ENCODE measurements at regions not wholly inside any gene's neighbourhood (a gene's known extent, or its start where the extent isn't known, plus 50 kb on each side); places are given as distances from the start of the nearest gene placed in this dataset.

GRCh38 chr2:200218645-200219044 lies 87.8 kb upstream of the SPATS2L start:
- Mint-ChIP-seq H3K36me3 (ENCODE audit: insufficient read depth) (no peaks in the 10 kb centered on the region), H3K27ac (peak overlapping the region; percentile 94), H3K4me3 (ENCODE audit: low read depth) (no peak overlapping the region), H3K9me3 (ENCODE audit: low read depth) (peaks cover 3% of the 10 kb centered on the region), H3K4me1 (ENCODE audit: low read depth) (peaks cover 58% of the 10 kb centered on the region), H3K27me3 (no peaks in the 10 kb centered on the region)
- DNase-seq (ENCODE audit: low spot score, unreplicated experiment) = no peak
- TF ChIP-seq CTCF (IDR thresholded peaks at IDR 0.05; ENCODE audit: unreplicated experiment) = no peak

DNA sequence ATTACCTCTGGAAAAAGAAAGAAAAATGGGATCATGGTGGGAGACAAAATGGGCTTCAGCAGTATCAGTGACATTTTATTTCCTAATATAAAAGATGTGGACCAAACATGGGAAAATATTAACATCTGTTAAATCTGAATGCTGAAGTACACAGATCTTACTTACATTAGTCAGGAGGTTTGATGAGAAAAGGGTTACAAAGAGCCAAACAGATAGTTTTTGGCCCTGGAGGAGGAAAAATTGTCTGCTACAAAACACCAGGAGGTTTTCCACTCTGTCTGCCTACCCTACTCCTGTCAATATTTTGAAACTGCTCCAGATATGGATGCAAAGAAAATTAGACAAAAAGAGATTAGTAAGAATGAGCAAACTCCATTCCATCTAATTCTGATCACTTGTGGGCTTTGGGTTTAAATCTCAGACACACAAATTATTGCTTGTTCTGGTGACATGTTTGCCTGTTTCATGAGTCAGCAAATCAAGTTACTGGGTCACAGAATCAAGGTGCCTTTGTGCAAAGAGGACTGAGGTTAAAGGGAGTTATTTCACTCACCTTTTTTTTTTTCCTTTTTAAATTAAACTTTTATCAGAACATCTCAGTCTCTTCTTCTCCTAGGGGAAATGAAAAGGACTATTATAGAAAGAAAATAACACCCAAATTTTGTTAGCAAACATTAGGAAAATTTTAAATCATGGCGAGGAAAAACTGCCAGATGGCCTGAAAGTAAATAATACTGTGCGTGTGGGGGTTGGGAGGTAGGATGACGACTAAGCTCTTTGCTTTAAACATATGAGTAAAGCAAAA lies 87.0 kb upstream of the SPATS2L start:
- TF ChIP-seq CTCF (IDR thresholded peaks at IDR 0.05; ENCODE audit: unreplicated experiment) = no peak
- DNase-seq (ENCODE audit: low spot score, unreplicated experiment) = no peak
- H3K4me1 Mint-ChIP-seq (ENCODE audit: low read depth) = peaks cover 55% of the 10 kb centered on the region
- H3K4me3 Mint-ChIP-seq (ENCODE audit: low read depth) = peak overlapping the region; percentile 9
- H3K36me3 Mint-ChIP-seq (ENCODE audit: insufficient read depth) = peaks cover 1% of the 10 kb centered on the region
- no peaks in the 10 kb centered on the region for H3K27me3 Mint-ChIP-seq
- H3K9me3 Mint-ChIP-seq (ENCODE audit: low read depth) = peaks cover 5% of the 10 kb centered on the region
- peak overlapping the region; percentile 94 for H3K27ac Mint-ChIP-seq

DNA sequence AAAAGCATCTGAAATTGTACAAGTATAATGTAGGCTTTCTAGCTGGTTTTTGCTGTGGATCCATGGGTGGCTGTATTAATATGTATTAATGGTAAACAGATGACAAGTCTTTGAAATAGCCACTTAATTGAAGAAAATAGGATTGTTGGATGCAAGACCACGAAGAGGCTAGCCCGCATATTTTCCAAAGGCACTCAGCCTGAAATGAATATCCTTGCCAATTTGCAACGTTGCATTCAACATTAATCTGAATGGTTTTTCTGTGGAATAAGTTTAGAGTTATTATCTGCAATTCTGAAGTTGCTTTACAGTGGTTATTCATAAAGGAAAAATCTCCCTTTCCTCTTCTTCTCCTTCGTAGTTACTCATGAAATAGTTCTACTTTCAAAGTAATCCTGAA lies 86.2 kb upstream of the SPATS2L start:
- H3K27ac Mint-ChIP-seq = peak overlapping the region; percentile 94
- H3K9me3 Mint-ChIP-seq (ENCODE audit: low read depth) = peaks cover 9% of the 10 kb centered on the region
- H3K36me3 Mint-ChIP-seq (ENCODE audit: insufficient read depth) = peaks cover 4% of the 10 kb centered on the region
- peak overlapping the region; percentile 43 for H3K4me3 Mint-ChIP-seq (ENCODE audit: low read depth)
- peaks cover 57% of the 10 kb centered on the region for H3K4me1 Mint-ChIP-seq (ENCODE audit: low read depth)
- TF ChIP-seq CTCF (IDR thresholded peaks at IDR 0.05; ENCODE audit: unreplicated experiment) = no peak
- no peaks in the 10 kb centered on the region for H3K27me3 Mint-ChIP-seq
- no peak for DNase-seq (ENCODE audit: low spot score, unreplicated experiment)

GRCh38 chr2:200221055-200221955 lies 85.2 kb upstream of the SPATS2L start:
- no peak for DNase-seq (ENCODE audit: low spot score, unreplicated experiment)
- Mint-ChIP-seq H3K27me3 (no peaks in the 10 kb centered on the region), H3K27ac (peak overlapping the region; percentile 94), H3K36me3 (ENCODE audit: insufficient read depth) (peaks cover 4% of the 10 kb centered on the region), H3K4me3 (ENCODE audit: low read depth) (peak overlapping the region; percentile 43), H3K9me3 (ENCODE audit: low read depth) (peaks cover 9% of the 10 kb centered on the region), H3K4me1 (ENCODE audit: low read depth) (peaks cover 52% of the 10 kb centered on the region)
- no peak for TF ChIP-seq CTCF (IDR thresholded peaks at IDR 0.05; ENCODE audit: unreplicated experiment)

- peaks cover 43% of the 10 kb centered on the region for H3K4me1 Mint-ChIP-seq (ENCODE audit: low read depth)
- H3K9me3 Mint-ChIP-seq (ENCODE audit: low read depth) = peaks cover 7% of the 10 kb centered on the region
- no peaks in the 10 kb centered on the region for H3K27me3 Mint-ChIP-seq
- no peak overlapping the region for H3K27ac Mint-ChIP-seq
- DNase-seq (ENCODE audit: low spot score, unreplicated experiment) = no peak
- H3K36me3 Mint-ChIP-seq (ENCODE audit: insufficient read depth) = peaks cover 4% of the 10 kb centered on the region
- no peak for TF ChIP-seq CTCF (IDR thresholded peaks at IDR 0.05; ENCODE audit: unreplicated experiment)
- no peak overlapping the region for H3K4me3 Mint-ChIP-seq (ENCODE audit: low read depth)
These were observed 83.7 kb upstream of the SPATS2L start for GRCh38 chr2:200222791-200223190.
